Endothelial cell of umbilical vein (primary cell): ENCODE measurements at regions not wholly inside any gene's neighbourhood (a gene's known extent, or its start where the extent isn't known, plus 50 kb on each side); places are given as distances from the start of the nearest gene placed in this dataset.

Experiments used
- BruUV-seq: library from RNA; stranded (reverse); fragments of 400-500 nt; replicated peaks from 2 replicates; lab custom pipeline; 2021; lab: Mats Ljungman, UMichigan
- CTCF ChIA-PET: fragments of 300-600, 350-600 bp; sonication (Branson Sonifier 250); formaldehyde crosslinking; loops from one replicate; lab custom pipeline; 2021; ENCODE audit warnings: antibody characterized with exemption, inconsistent platforms; lab: Charles Lee
- POLR2A ChIA-PET: fragments of 300-600, 350-600 bp; sonication (Branson Sonifier 250); formaldehyde crosslinking; loops from one replicate; lab custom pipeline; 2021; ENCODE audit warnings: antibody characterized with exemption, inconsistent platforms; lab: Charles Lee
- DNase-seq: peaks from one replicate; pipeline ENCODE4 v3.0.0-alpha.2; 2011; ENCODE audit warnings: low read depth, low spot score
- FAIRE-seq: peaks from 2 replicates; lab custom pipeline; 2011; peaks lifted over from hg19 to GRCh38; lab: Jason Lieb, UNC
- H2AFZ ChIP-seq: 2 replicates; pipeline ENCODE4 v1.6.0; 2012; ENCODE audit warnings: low read depth, low read length, control low read depth, inconsistent platforms
- H3K27ac ChIP-seq: 2 replicates; pipeline ENCODE4 v1.5.1; 2011; ENCODE audit warnings: low read depth, mild to moderate bottlenecking, control low read depth, low read length, moderate library complexity; ENCODE audit not compliant: insufficient read depth
- H3K27me3 ChIP-seq, 2 experiments: 2 replicates each; pipeline versions ENCODE4 v1.6.0 to v1.6.1; 2011; ENCODE audit warnings: low read length in 2 of 2, mixed read lengths in 1 of 2; ENCODE audit not compliant: control insufficient read depth in 2 of 2, insufficient read depth in 2 of 2
- H3K36me3 ChIP-seq, 2 experiments: 2 replicates in 1 of 2; 3 replicates in 1 of 2; pipeline ENCODE4 v1.5.1; 2011; ENCODE audit warnings: low read length in 2 of 2, mild to moderate bottlenecking in 1 of 2, moderate library complexity in 1 of 2; ENCODE audit not compliant: control insufficient read depth in 2 of 2, insufficient read depth in 2 of 2; ENCODE audit errors: extremely low read depth in 1 of 2
- H3K4me1 ChIP-seq: 3 replicates; pipeline ENCODE4 v1.5.1; 2011; ENCODE audit warnings: mild to moderate bottlenecking, low read length; ENCODE audit not compliant: control insufficient read depth, insufficient read depth; ENCODE audit errors: extremely low read depth
- H3K4me2 ChIP-seq: 2 replicates; pipeline ENCODE4 v1.6.1; 2011; ENCODE audit warnings: low read length, control low read depth, mixed read lengths; ENCODE audit not compliant: insufficient read depth
- H3K4me3 ChIP-seq, 3 experiments: fragments of 200-600 bp in 1 of 3; sonication (generic), shearing (Covaris generic) in 1 of 3; replicated peaks in 1 of 3; 2 replicates each; pipeline ENCODE4 v1.5.1; 2011 to 2016; ENCODE audit warnings: control low read depth in 3 of 3, low read length in 3 of 3, mild to moderate bottlenecking in 2 of 3, inconsistent platforms in 1 of 3, low read depth in 1 of 3, moderate library complexity in 1 of 3; ENCODE audit not compliant: insufficient read depth in 1 of 3
- H3K79me2 ChIP-seq: 2 replicates; pipeline ENCODE4 v1.6.0; 2012; ENCODE audit warnings: low read length, inconsistent platforms; ENCODE audit not compliant: control insufficient read depth, insufficient read depth
- H3K9ac ChIP-seq: replicated peaks from 2 replicates; pipeline ENCODE3; 2011; ENCODE audit warnings: low read length, control low read depth; ENCODE audit not compliant: insufficient read depth; ENCODE audit errors: extremely low read depth
- H3K9me1 ChIP-seq: replicated peaks from 3 replicates; pipeline ENCODE4 v1.6.0; 2011; ENCODE audit warnings: mild to moderate bottlenecking, low read length; ENCODE audit not compliant: control insufficient read depth, insufficient read depth; ENCODE audit errors: extremely low read depth
- H3K9me3 ChIP-seq: replicated peaks from 2 replicates; pipeline ENCODE4 v1.5.1; 2012; ENCODE audit warnings: low read length, inconsistent platforms; ENCODE audit not compliant: control insufficient read depth, insufficient read depth
- H4K20me1 ChIP-seq: replicated peaks from 2 replicates; pipeline ENCODE3; 2011; ENCODE audit warnings: mild to moderate bottlenecking, low read length; ENCODE audit not compliant: control insufficient read depth, insufficient read depth; ENCODE audit errors: extremely low read depth
- EZH2 ChIP-seq: IDR thresholded peaks from 2 replicates; pipeline ENCODE4 v1.6.1; 2012; ENCODE audit warnings: borderline replicate concordance, low read depth, mild to moderate bottlenecking, moderate library complexity, low read length, inconsistent platforms; ENCODE audit not compliant: severe bottlenecking
- FOS ChIP-seq: IDR thresholded peaks from 2 replicates; pipeline ENCODE4 v1.6.1; 2011; ENCODE audit warnings: mild to moderate bottlenecking, low read length, moderate library complexity, borderline replicate concordance; ENCODE audit not compliant: insufficient read depth
- GATA2 ChIP-seq: IDR thresholded peaks from 2 replicates; pipeline ENCODE4 v1.7.0; 2011; ENCODE audit warnings: low read depth, mild to moderate bottlenecking, moderate library complexity, mixed read lengths, low read length; ENCODE audit not compliant: insufficient read length, insufficient read depth
- JUN ChIP-seq: IDR thresholded peaks from 2 replicates; pipeline ENCODE4 v1.6.1; 2011; ENCODE audit warnings: borderline replicate concordance, low read depth; ENCODE audit not compliant: insufficient read length, insufficient read depth
- MAX ChIP-seq: IDR thresholded peaks from 2 replicates; pipeline ENCODE4 v1.6.1; 2011; ENCODE audit not compliant: insufficient read depth, insufficient read length
- MYC ChIP-seq: IDR thresholded peaks from one replicate; pipeline ENCODE4 v1.6.1; 2011; ENCODE audit warnings: mild to moderate bottlenecking, low read depth, low read length
- POLR2A ChIP-seq: IDR thresholded peaks from 2 replicates; pipeline ENCODE4 v1.6.1; 2012; ENCODE audit warnings: low read depth, mild to moderate bottlenecking, control low read depth, low read length
- POLR2AphosphoS5 ChIP-seq: IDR thresholded peaks from 2 replicates; pipeline ENCODE4 v1.6.1; 2012; ENCODE audit warnings: low read depth, mild to moderate bottlenecking, control low read depth, low read length, moderate library complexity; ENCODE audit not compliant: insufficient read depth
- dilution Hi-C: fragments of 300-500 bp; cut with MboI; formaldehyde crosslinking; loops from one replicate; pipeline ENCODE4 v1.15.0; 2019; ENCODE audit warnings: low sequenced_read_pairs; ENCODE audit not compliant: extremely low pct_ligation_motif_present
- intact Hi-C: fragments of 100-400 bp; cut with micrococcal nuclease; formaldehyde crosslinking; loops from one replicate; pipeline ENCODE4 v1.10.0; 2022
- TF ChIP-seq, protein P1 (sequence below), 2 donors: IDR thresholded peaks; 1 replicate in 1 of 2; 2 replicates in 1 of 2; pipeline ENCODE4 v1.5.1; 2011; ENCODE audit warnings: low read length in 2 of 2, mild to moderate bottlenecking in 2 of 2, moderate library complexity in 2 of 2, control low read depth in 1 of 2, inconsistent platforms in 1 of 2, low read depth in 1 of 2; ENCODE audit not compliant: insufficient read depth in 1 of 2; ENCODE audit errors: extremely low read depth in 1 of 2

DNA sequence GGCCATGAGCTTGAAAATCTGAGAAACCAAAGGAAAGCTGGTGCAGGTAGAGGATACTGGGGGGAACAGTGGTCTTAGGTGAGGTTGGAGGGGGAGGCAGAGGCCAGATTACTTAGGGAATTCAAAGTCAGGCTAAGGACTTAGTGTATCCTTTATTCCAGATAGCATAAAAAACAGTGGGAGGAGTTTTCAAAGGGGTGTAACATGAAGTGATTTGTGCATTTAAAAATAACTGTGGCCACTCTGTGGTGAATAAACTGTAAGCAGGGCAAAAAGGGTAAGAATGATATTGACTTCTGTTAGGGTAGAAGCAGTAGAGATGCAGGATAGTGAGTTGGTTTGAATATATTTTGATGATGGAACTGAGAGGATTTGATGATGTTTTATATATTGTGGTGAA lies 313.2 kb downstream of the EMP1 start:
- no peak overlapping the region for H3K4me3 ChIP-seq
- no peaks in the 10 kb centered on the region for H3K79me2 ChIP-seq
- H3K27ac ChIP-seq, result no peak overlapping the region
- ChIA-PET POLR2A (no interaction called here), CTCF (interaction anchor here (1.9 kb wide), 1 partner anchor 25 kb away, joined by 8 read pairs; no protein-coding TSS in a partner anchor)
- no peaks in the 10 kb centered on the region for H3K4me1 ChIP-seq
- H2AFZ ChIP-seq, result no peak overlapping the region
- no peaks in the 10 kb centered on the region for H3K9me1 ChIP-seq
- no peak overlapping the region for H3K4me2 ChIP-seq
- no peaks in the 10 kb centered on the region for H3K27me3 ChIP-seq
- H4K20me1 ChIP-seq, result no peaks in the 10 kb centered on the region
- no peaks in the 10 kb centered on the region for H3K36me3 ChIP-seq
- no peak overlapping the region for H3K9ac ChIP-seq
- TF ChIP-seq, protein P1, sequence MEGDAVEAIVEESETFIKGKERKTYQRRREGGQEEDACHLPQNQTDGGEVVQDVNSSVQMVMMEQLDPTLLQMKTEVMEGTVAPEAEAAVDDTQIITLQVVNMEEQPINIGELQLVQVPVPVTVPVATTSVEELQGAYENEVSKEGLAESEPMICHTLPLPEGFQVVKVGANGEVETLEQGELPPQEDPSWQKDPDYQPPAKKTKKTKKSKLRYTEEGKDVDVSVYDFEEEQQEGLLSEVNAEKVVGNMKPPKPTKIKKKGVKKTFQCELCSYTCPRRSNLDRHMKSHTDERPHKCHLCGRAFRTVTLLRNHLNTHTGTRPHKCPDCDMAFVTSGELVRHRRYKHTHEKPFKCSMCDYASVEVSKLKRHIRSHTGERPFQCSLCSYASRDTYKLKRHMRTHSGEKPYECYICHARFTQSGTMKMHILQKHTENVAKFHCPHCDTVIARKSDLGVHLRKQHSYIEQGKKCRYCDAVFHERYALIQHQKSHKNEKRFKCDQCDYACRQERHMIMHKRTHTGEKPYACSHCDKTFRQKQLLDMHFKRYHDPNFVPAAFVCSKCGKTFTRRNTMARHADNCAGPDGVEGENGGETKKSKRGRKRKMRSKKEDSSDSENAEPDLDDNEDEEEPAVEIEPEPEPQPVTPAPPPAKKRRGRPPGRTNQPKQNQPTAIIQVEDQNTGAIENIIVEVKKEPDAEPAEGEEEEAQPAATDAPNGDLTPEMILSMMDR (IDR thresholded peaks at IDR 0.05; ENCODE audit: extremely low read depth in 1 of 2, insufficient read depth in 1 of 2, low read depth in 1 of 2, low read length in 2 of 2), result no peak
- no peak for TF ChIP-seq EZH2
- TF ChIP-seq GATA2, result no peak
- TF ChIP-seq FOS, result no peak
- no peak for FAIRE-seq
- intact Hi-C loops, result no loop called here
- H3K9me3 ChIP-seq, result no peaks in the 10 kb centered on the region
- no peak for DNase-seq
- BruUV-seq, result no TSS peak
- dilution Hi-C loops, result no loop called here

- DNase-seq (no peak), FAIRE-seq (no peak)
- TF ChIP-seq EZH2 (no peak), FOS (no peak), POLR2A (no peak), JUN (no peak), POLR2AphosphoS5 (no peak), MYC (no peak), MAX (no peak), GATA2 (no peak)
- TF ChIP-seq, protein P1 (IDR thresholded peaks at IDR 0.05; ENCODE audit: extremely low read depth in 1 of 2, insufficient read depth in 1 of 2, low read depth in 1 of 2, low read length in 2 of 2), result no peak
- dilution Hi-C loops (no loop called here), intact Hi-C loops (no loop called here)
- Histone ChIP-seq H3K27me3 (no peaks in the 10 kb centered on the region), H3K4me2 (no peak overlapping the region), H3K36me3 (no peaks in the 10 kb centered on the region), H3K4me1 (no peaks in the 10 kb centered on the region), H3K9me1 (no peaks in the 10 kb centered on the region), H3K9me3 (no peaks in the 10 kb centered on the region), H3K9ac (no peak overlapping the region), H3K4me3 (no peak overlapping the region), H3K27ac (no peak overlapping the region), H2AFZ (no peak overlapping the region), H3K79me2 (no peaks in the 10 kb centered on the region), H4K20me1 (no peaks in the 10 kb centered on the region)
- ChIA-PET CTCF (interaction anchor here (2.1 kb wide), 1 partner anchor 29 kb away, joined by 9 read pairs; no protein-coding TSS in a partner anchor), POLR2A (no interaction called here)
- BruUV-seq, result no TSS peak
Measured at GRCh38 chr12:13505636-13506035, 309.1 kb downstream of the EMP1 start.
